GM10248 (cell line): ENCODE measurements at regions not wholly inside any gene's neighbourhood (a gene's known extent, or its start where the extent isn't known, plus 50 kb on each side); places are given as distances from the start of the nearest gene placed in this dataset.
"Not testable (repeated sequence)": the region's sequence is repeated elsewhere in the genome, so short reads cannot be mapped to it uniquely, and the experiment has no call there.

Source experiments
- CTCF ChIA-PET: fragments of 300-600 bp; sonication (Branson Sonifier 250); formaldehyde crosslinking; extraction: SDS; loops from one replicate; lab custom pipeline; 2021; ENCODE audit warnings: antibody characterized with exemption; lab: Yijun Ruan, JAX
- POLR2A ChIA-PET: fragments of 350-650 bp; sonication (Branson Sonifier 250); formaldehyde crosslinking; extraction: SDS; loops from one replicate; lab custom pipeline; 2020; ENCODE audit warnings: antibody characterized with exemption; lab: Yijun Ruan, JAX
- DNase-seq: peaks from one replicate; pipeline ENCODE4 v3.0.0; 2012; ENCODE audit errors: extremely low spot score
- TF ChIP-seq, protein P1 (sequence below): IDR thresholded peaks from 2 replicates; pipeline ENCODE4 v1.5.1; 2012; ENCODE audit warnings: mild to moderate bottlenecking, low read depth; ENCODE audit errors: extremely low read depth, missing control alignments, control extremely low read depth

GRCh38 chr6:169362501-169363121 is 109.0 kb upstream of the THBS2 start:
- ChIA-PET CTCF (interaction anchor here (1.0 kb wide), 1 partner anchor 12 kb away, joined by 3 read pairs; no protein-coding TSS in a partner anchor), POLR2A (no interaction called here)
- TF ChIP-seq, protein P1, sequence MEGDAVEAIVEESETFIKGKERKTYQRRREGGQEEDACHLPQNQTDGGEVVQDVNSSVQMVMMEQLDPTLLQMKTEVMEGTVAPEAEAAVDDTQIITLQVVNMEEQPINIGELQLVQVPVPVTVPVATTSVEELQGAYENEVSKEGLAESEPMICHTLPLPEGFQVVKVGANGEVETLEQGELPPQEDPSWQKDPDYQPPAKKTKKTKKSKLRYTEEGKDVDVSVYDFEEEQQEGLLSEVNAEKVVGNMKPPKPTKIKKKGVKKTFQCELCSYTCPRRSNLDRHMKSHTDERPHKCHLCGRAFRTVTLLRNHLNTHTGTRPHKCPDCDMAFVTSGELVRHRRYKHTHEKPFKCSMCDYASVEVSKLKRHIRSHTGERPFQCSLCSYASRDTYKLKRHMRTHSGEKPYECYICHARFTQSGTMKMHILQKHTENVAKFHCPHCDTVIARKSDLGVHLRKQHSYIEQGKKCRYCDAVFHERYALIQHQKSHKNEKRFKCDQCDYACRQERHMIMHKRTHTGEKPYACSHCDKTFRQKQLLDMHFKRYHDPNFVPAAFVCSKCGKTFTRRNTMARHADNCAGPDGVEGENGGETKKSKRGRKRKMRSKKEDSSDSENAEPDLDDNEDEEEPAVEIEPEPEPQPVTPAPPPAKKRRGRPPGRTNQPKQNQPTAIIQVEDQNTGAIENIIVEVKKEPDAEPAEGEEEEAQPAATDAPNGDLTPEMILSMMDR: no peak
- DNase-seq: no peak

DNA sequence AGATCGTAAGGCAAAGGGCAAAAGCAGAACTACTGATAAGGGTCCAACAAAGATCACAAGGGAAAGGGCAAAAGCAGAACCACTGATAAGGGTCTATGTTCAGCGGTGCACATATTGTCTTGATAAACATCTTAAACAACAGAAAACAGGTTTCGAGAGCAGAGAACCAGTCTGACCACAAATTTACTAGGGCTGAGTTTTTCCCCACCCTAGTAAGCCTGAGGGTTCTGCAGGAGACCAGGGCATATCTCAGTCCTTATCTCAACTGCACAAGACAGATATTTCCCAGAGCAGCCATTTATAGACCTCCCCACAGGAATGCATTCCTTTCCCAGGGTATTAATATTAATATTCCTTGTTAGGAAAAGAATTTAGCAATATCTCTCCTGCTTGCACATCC is 101.4 kb upstream of the THBS2 start:
- POLR2A ChIA-PET, DNase-seq, CTCF ChIA-PET: not testable (repeated sequence)

DNA sequence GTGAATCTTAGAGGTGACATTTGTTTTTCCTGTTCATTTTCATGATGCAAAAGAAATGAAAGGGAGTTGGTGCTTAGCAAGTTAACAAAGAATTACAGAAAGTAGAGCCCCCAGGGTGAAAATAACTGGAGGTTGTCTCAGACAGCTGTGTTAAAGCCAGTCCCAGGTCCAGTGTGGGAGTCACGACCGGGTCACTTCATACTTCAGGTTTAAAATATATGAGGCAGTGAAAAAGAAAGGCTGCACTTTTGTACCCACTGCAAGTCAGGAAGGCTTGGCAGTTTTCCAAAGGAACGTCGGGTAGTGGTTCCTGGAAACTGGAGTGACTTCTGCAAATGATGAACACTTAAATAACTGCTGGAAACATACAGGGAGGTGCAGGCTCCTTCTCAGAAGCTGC is 91.5 kb upstream of the THBS2 start:
- no peak for DNase-seq
- POLR2A ChIA-PET: no interaction called here
- TF ChIP-seq, protein P1: no peak
- CTCF ChIA-PET: no interaction called here

GRCh38 chr6:169344750-169345065 is 91.1 kb upstream of the THBS2 start:
- ChIA-PET POLR2A (no interaction called here), CTCF (no interaction called here)
- DNase-seq: no peak
- TF ChIP-seq, protein P1: no peak

DNA sequence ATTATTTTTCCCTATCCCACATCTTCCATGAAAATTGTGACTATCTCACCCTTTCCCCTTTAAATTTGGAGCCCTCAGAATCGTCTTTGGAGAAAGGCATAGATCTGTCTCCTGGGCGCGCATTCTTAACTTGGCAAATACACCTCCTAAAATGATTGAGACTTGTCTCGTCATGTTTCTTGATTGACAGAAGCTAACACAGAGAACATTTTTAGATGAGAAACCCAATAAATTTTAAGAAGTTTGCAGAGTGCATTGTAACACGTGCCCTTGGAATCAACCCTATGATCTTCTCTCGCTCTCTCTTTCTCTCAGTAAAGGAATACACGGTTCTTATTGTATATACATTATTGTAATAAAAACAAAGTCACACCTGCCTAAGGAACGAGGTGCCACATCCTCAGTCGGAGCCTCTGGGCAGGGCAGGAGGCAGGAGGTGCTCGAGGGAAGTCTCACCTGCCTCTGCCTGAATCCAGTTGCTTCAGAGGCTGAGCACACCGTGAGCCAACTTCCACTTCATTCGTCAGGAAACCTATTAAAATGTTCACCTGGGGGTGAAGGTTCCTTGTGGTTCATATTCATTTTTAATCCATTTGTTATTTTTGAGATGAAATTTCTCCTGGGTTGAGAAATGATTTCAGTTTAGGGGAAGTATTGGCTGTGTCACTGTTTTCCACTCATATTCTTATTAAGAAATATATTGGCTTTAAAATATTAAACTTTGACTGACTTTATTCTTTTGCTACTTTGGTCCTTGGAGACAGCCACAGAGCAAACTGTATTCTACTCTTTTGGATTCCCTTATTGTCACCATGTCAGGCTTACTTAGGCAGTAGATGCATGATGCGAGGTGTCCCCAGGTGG is 90.5 kb upstream of the THBS2 start:
- POLR2A ChIA-PET: no interaction called here
- TF ChIP-seq, protein P1: no peak
- no peak for DNase-seq
- CTCF ChIA-PET: interaction anchor here (1.3 kb wide), 1 partner anchor 10 kb away, joined by 3 read pairs; no protein-coding TSS in a partner anchor

DNA sequence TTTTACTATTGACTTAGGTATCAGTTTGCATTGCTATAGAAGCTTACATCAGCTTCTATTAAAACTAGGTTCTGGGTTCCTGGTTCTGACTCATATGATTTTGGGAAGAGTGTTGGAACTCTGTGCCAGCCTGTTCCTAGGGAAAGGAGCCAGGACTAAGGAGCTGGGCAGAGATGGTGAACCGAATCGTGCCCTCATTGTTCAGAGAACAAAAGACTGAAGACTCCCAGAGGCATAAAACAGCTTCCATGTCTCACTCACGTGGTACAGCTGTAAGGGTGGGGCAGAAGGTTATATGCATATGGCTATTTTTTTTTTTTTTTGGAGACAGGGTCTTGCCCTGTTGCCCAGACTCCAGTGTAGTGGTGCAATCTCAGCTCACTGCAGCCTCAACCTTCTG is 89.1 kb upstream of the THBS2 start:
- no peak for DNase-seq
- POLR2A ChIA-PET: no interaction called here
- CTCF ChIA-PET: interaction anchor here (1.3 kb wide), 1 partner anchor 11 kb away, joined by 3 read pairs; no protein-coding TSS in a partner anchor
- TF ChIP-seq, protein P1: no peak

- ChIA-PET POLR2A (no interaction called here), CTCF (no interaction called here)
- no peak for DNase-seq
- TF ChIP-seq, protein P1: no peak
Observed at GRCh38 chr6:169341706-169342105, 88.1 kb upstream of the THBS2 start.
